Neural progenitor cell (in vitro differentiated cells): ENCODE measurements at regions not wholly inside any gene's neighbourhood (a gene's known extent, or its start where the extent isn't known, plus 50 kb on each side); places are given as distances from the start of the nearest gene placed in this dataset.

Experiments used
- DNase-seq: peaks from one replicate; pipeline ENCODE4 v3.0.0-alpha.2; 2016; ENCODE audit warnings: low spot score
- H2AFZ ChIP-seq: fragments of 200-600 bp; sonication (generic); replicated peaks from 2 replicates; pipeline ENCODE4 v1.6.1; 2016; ENCODE audit warnings: antibody characterized with exemption
- H3F3A ChIP-seq: fragments of 200-600 bp; sonication (generic); 2 replicates; pipeline ENCODE4 v1.6.1; 2016; ENCODE audit warnings: antibody characterized with exemption, low read depth
- H3K27ac ChIP-seq: fragments of 200-600 bp; sonication (generic); 2 replicates; pipeline ENCODE4 v1.5.1; 2016; ENCODE audit warnings: mild to moderate bottlenecking
- H3K27me3 ChIP-seq: fragments of 200-600 bp; sonication (generic); 2 replicates; pipeline ENCODE4 v1.6.1; 2016; ENCODE audit warnings: mild to moderate bottlenecking, moderate library complexity
- H3K36me3 ChIP-seq: fragments of 200-600 bp; sonication (generic); 2 replicates; pipeline ENCODE4 v1.5.1; 2016
- H3K4me1 ChIP-seq: fragments of 200-600 bp; sonication (generic); 2 replicates; pipeline ENCODE4 v1.6.1; 2016; ENCODE audit warnings: mixed run types
- H3K4me2 ChIP-seq: fragments of 200-600 bp; sonication (generic); 2 replicates; pipeline ENCODE4 v1.6.1; 2016
- H3K4me3 ChIP-seq: fragments of 200-600 bp; sonication (generic); 2 replicates; pipeline ENCODE4 v1.5.1; 2016
- H3K79me2 ChIP-seq: fragments of 200-600 bp; sonication (generic); 2 replicates; pipeline ENCODE4 v1.6.1; 2016; ENCODE audit warnings: low read depth
- H3K9ac ChIP-seq: fragments of 200-600 bp; sonication (generic); 2 replicates; pipeline ENCODE4 v1.6.1; 2016
- H3K9me3 ChIP-seq: fragments of 200-600 bp; sonication (generic); 2 replicates; pipeline ENCODE4 v1.5.1; 2016; ENCODE audit warnings: low read depth
- H4K20me1 ChIP-seq: fragments of 200-600 bp; sonication (generic); 2 replicates; pipeline ENCODE4 v1.6.1; 2016; ENCODE audit warnings: low read depth
- H3K27ac Mint-ChIP-seq: 3 replicates; pipeline ENCODE4 v1.8.0; 2021; ENCODE audit warnings: mixed read lengths
- H3K27me3 Mint-ChIP-seq: 2 replicates; pipeline ENCODE4 v1.8.0; 2022; ENCODE audit warnings: low read depth, mild to moderate bottlenecking, inconsistent platforms, moderate library complexity, mixed read lengths; ENCODE audit not compliant: insufficient read depth
- H3K36me3 Mint-ChIP-seq: 3 replicates; pipeline ENCODE4 v1.8.0; 2021; ENCODE audit warnings: mixed read lengths
- H3K4me1 Mint-ChIP-seq: 3 replicates; pipeline ENCODE4 v1.8.0; 2021; ENCODE audit warnings: mixed read lengths
- H3K4me3 Mint-ChIP-seq: 3 replicates; pipeline ENCODE4 v1.8.0; 2021; ENCODE audit warnings: mild to moderate bottlenecking, moderate library complexity, mixed read lengths
- H3K9me3 Mint-ChIP-seq: 3 replicates; pipeline ENCODE4 v1.8.0; 2020; ENCODE audit warnings: mixed read lengths
- EZH2 ChIP-seq: fragments of 200-600 bp; sonication (generic); IDR thresholded peaks from 2 replicates; pipeline ENCODE4 v1.6.1; 2017; ENCODE audit warnings: antibody characterized with exemption, mild to moderate bottlenecking, moderate library complexity
- EZH2phosphoT487 ChIP-seq: fragments of 200-600 bp; sonication (generic); IDR thresholded peaks from 2 replicates; pipeline ENCODE4 v1.6.1; 2017; ENCODE audit warnings: antibody characterized with exemption
- TF ChIP-seq, protein P1 (sequence below): fragments of 200-600 bp; sonication (generic); IDR thresholded peaks from 2 replicates; pipeline ENCODE4 v1.5.1; 2017; ENCODE audit warnings: antibody characterized with exemption, mild to moderate bottlenecking

DNA sequence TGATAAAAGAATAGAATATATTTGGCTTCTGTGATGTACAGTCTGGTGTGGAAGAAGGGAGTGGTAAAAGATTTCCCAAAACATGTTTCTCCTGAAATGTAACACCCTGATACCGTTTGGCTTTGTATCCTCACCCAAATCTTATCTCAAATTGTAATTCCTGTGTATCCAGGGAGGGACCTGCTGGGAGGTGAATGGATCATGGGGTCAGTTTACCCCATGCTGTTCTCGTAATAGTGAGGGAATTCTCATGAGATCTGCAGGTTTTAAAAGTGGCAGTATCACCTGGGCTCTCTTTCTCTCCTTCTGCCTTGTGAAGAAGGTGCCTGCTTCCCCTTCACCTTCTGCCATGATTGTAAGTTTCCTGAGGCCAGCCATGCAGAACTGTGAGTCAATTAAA is 1070.8 kb downstream of the IGSF11 start:
- no peaks in the 10 kb centered on the region for H3K27me3 Mint-ChIP-seq
- DNase-seq: no peak
- no peak overlapping the region for H3K27ac Mint-ChIP-seq
- Histone ChIP-seq H3K36me3 (no peaks in the 10 kb centered on the region), H3K9ac (no peak overlapping the region), H3K79me2 (no peaks in the 10 kb centered on the region), H4K20me1 (no peaks in the 10 kb centered on the region), H3K4me2 (no peak overlapping the region), H3K27me3 (no peaks in the 10 kb centered on the region), H3F3A (no peaks in the 10 kb centered on the region), H3K9me3 (no peaks in the 10 kb centered on the region), H3K4me1 (no peaks in the 10 kb centered on the region), H2AFZ (no peak overlapping the region), H3K27ac (no peak overlapping the region), H3K4me3 (no peak overlapping the region)
- TF ChIP-seq, protein P1, sequence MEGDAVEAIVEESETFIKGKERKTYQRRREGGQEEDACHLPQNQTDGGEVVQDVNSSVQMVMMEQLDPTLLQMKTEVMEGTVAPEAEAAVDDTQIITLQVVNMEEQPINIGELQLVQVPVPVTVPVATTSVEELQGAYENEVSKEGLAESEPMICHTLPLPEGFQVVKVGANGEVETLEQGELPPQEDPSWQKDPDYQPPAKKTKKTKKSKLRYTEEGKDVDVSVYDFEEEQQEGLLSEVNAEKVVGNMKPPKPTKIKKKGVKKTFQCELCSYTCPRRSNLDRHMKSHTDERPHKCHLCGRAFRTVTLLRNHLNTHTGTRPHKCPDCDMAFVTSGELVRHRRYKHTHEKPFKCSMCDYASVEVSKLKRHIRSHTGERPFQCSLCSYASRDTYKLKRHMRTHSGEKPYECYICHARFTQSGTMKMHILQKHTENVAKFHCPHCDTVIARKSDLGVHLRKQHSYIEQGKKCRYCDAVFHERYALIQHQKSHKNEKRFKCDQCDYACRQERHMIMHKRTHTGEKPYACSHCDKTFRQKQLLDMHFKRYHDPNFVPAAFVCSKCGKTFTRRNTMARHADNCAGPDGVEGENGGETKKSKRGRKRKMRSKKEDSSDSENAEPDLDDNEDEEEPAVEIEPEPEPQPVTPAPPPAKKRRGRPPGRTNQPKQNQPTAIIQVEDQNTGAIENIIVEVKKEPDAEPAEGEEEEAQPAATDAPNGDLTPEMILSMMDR: no peak
- no peak for TF ChIP-seq EZH2phosphoT487
- no peak for TF ChIP-seq EZH2
- H3K9me3 Mint-ChIP-seq: no peaks in the 10 kb centered on the region
- no peaks in the 10 kb centered on the region for H3K4me1 Mint-ChIP-seq
- H3K4me3 Mint-ChIP-seq: no peak overlapping the region
- H3K36me3 Mint-ChIP-seq: no peaks in the 10 kb centered on the region

DNA sequence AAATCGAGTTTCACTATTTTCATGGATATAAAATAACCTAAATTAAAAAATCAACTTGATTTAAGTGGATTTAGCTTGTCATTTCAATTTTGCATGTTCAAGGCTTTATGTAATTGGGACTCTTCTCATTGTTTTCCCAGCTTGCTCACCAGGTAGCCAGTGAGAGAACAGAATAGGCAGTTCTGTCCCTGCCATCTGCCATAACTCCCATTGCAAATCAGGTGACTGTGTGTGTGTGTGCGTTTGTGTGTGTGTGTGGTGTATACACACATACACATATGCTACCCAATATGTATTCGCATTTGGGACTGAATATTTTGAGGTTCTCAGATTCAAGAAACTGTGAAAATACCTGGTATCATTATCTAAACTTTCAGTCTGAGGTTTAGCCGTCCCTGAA is 1069.8 kb downstream of the IGSF11 start:
- H3K27me3 Mint-ChIP-seq: no peaks in the 10 kb centered on the region
- H3K27ac Mint-ChIP-seq: no peak overlapping the region

GRCh38 chr3:117977504-117978228 is 1057.0 kb downstream of the IGSF11 start:
- H3K27me3 ChIP-seq: no peaks in the 10 kb centered on the region
- H3K36me3 Mint-ChIP-seq: no peaks in the 10 kb centered on the region
- no peaks in the 10 kb centered on the region for H3K79me2 ChIP-seq
- H3K36me3 ChIP-seq: no peaks in the 10 kb centered on the region
- no peaks in the 10 kb centered on the region for H3K9me3 ChIP-seq
- no peaks in the 10 kb centered on the region for H3K4me1 ChIP-seq
- H3K27me3 Mint-ChIP-seq: no peaks in the 10 kb centered on the region
- H3K27ac ChIP-seq: no peak overlapping the region
- TF ChIP-seq, protein P1: no peak
- no peak for DNase-seq
- H3K4me3 ChIP-seq: no peak overlapping the region
- no peak overlapping the region for H3K4me2 ChIP-seq
- no peak overlapping the region for H2AFZ ChIP-seq
- no peaks in the 10 kb centered on the region for H4K20me1 ChIP-seq
- no peak overlapping the region for H3K27ac Mint-ChIP-seq
- no peak overlapping the region for H3K4me3 Mint-ChIP-seq
- H3K9me3 Mint-ChIP-seq: no peaks in the 10 kb centered on the region
- H3K4me1 Mint-ChIP-seq: no peaks in the 10 kb centered on the region
- no peaks in the 10 kb centered on the region for H3F3A ChIP-seq
- H3K9ac ChIP-seq: no peak overlapping the region

More for the DNA sequence above, 1069.8 kb downstream of the IGSF11 start:
- Histone ChIP-seq H3K4me1 (no peaks in the 10 kb centered on the region), H3K9me3 (no peaks in the 10 kb centered on the region), H3K4me2 (no peak overlapping the region), H3K36me3 (no peaks in the 10 kb centered on the region), H3K27me3 (no peaks in the 10 kb centered on the region), H4K20me1 (no peaks in the 10 kb centered on the region), H3F3A (no peaks in the 10 kb centered on the region), H3K4me3 (no peak overlapping the region), H2AFZ (no peak overlapping the region), H3K9ac (no peak overlapping the region), H3K27ac (no peak overlapping the region), H3K79me2 (no peaks in the 10 kb centered on the region)
- no peaks in the 10 kb centered on the region for H3K36me3 Mint-ChIP-seq
- DNase-seq: no peak
- TF ChIP-seq EZH2 (no peak), EZH2phosphoT487 (no peak)
- TF ChIP-seq, protein P1: no peak
- no peaks in the 10 kb centered on the region for H3K9me3 Mint-ChIP-seq
- H3K4me3 Mint-ChIP-seq: no peak overlapping the region
- no peaks in the 10 kb centered on the region for H3K4me1 Mint-ChIP-seq
